IPS-18a (cell line): ENCODE measurements at regions not wholly inside any gene's neighbourhood (a gene's known extent, or its start where the extent isn't known, plus 50 kb on each side); places are given as distances from the start of the nearest gene placed in this dataset.

Experiments
- H3K27ac ChIP-seq: one replicate; pipeline ENCODE4 v1.5.1; 2013; ENCODE audit warnings: low read length
- H3K27me3 ChIP-seq: one replicate; pipeline ENCODE4 v1.6.1; 2013; ENCODE audit warnings: mild to moderate bottlenecking, low read length; ENCODE audit not compliant: control insufficient read depth, insufficient read depth
- H3K36me3 ChIP-seq: one replicate; pipeline ENCODE4 v1.6.1; 2013; ENCODE audit warnings: low read depth, low read length; ENCODE audit not compliant: control insufficient read depth
- H3K4me1 ChIP-seq: one replicate; pipeline ENCODE4 v1.6.1; 2013; ENCODE audit warnings: low read depth, low read length; ENCODE audit not compliant: control insufficient read depth
- H3K4me3 ChIP-seq: one replicate; pipeline ENCODE4 v1.5.1; 2013; ENCODE audit warnings: low read length
- H3K9ac ChIP-seq: one replicate; pipeline ENCODE4 v1.6.1; 2013; ENCODE audit warnings: mild to moderate bottlenecking, low read length, moderate library complexity
- H3K9me3 ChIP-seq: one replicate; pipeline ENCODE4 v1.6.1; 2013; ENCODE audit warnings: low read depth, low read length; ENCODE audit not compliant: control insufficient read depth

DNA sequence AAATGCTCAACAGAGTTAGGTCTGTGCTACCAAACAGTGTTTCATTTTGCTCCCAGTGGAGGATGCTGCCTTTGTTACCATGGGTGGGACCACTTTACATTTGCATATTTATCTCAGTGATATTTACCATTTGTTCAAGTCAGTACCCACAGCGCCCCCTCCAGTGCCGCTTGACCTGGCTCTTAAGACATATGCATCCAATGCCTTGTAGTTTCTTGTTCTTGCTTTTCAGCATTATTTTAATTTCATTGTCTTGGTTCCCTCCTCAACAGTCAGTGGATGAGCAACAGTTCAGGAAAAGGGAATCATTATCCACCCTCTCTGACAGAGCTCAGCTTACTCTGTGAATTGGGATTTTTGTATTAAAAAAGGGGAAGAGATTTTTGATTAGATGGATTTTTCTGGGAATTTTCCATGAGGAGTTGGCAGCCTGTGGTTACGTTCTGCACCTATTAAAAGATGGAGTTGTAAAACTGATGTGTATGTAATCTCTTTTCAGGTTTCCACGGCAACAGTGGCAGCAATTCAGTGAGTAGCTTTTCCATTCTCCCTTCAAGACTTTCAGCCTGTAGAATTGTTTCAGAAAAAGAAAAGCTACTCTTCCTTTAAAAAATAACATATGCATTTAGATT lies 240.5 kb upstream of the DAAM1 start:
- Histone ChIP-seq H3K4me1 (peaks cover 11% of the 10 kb centered on the region), H3K4me3 (no peak overlapping the region), H3K9me3 (peaks cover 7% of the 10 kb centered on the region), H3K27ac (no peak overlapping the region), H3K36me3 (no peaks in the 10 kb centered on the region), H3K27me3 (no peaks in the 10 kb centered on the region), H3K9ac (no peak overlapping the region)

DNA sequence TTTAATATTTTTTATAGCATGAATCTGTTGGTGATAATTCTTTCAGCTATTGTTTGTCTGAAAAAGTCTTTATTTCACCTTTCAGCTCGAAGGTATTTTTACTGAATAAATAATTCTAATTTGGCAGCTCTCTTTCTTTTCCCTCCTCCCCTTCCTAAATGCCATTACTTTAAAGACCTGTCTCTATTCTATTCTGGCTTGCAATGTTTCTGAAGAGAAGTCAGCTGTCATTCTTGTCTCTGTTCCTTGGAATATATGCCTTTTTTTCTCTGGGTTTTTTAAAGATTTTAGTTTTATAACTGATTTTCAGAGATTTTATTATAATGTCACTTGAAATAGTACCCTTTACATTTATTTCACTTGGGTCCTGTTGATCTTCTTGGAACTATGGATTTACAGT lies 237.9 kb upstream of the DAAM1 start:
- Histone ChIP-seq H3K4me1 (peaks cover 13% of the 10 kb centered on the region), H3K27me3 (no peaks in the 10 kb centered on the region), H3K9ac (no peak overlapping the region), H3K4me3 (no peak overlapping the region), H3K27ac (no peak overlapping the region), H3K36me3 (no peaks in the 10 kb centered on the region), H3K9me3 (peaks cover 7% of the 10 kb centered on the region)

DNA sequence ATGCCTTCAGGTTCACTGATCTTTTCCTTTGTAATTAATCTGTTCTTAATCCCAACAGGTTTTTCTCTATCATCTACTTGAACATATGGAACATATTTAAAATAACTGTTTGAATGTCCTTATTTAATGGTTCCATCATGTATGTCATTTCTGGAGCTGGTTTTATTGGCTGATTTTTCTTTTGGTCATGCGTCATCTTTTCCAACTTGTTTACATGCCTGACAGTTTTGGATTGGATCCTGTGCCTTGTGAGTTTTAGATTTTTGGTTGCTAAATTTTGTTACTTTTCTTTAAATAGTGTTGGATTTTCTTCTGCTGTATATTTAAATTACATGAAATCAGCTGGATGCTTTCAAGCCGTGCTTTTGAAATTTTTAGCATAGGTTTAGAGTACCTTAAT lies 237.3 kb upstream of the DAAM1 start:
- Histone ChIP-seq H3K9ac (no peak overlapping the region), H3K4me3 (no peak overlapping the region), H3K4me1 (peaks cover 18% of the 10 kb centered on the region)

DNA sequence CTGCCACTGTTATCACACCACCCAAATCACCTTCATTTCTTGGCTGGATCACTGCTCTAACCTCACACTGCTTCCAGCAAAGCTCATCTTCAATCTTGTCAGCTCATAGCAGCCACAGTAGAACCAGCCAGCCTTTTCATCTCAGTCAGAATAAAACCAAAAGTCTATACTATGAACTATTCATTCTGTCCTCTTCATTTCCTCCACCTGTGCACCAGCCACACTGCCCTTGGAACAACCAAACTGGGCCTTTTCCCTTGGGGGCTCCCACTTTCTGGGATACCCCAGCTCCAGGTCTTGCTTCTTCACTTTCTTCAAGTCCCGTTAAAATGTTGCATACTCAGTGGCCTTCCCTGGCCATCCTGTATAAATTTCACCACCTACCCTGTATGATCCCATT lies 234.4 kb upstream of the DAAM1 start:
- Histone ChIP-seq H3K9me3 (peaks cover 7% of the 10 kb centered on the region), H3K4me3 (no peak overlapping the region), H3K4me1 (peaks cover 23% of the 10 kb centered on the region), H3K27ac (no peak overlapping the region), H3K9ac (no peak overlapping the region), H3K36me3 (no peaks in the 10 kb centered on the region), H3K27me3 (no peaks in the 10 kb centered on the region)

More for the DNA sequence above, 237.3 kb upstream of the DAAM1 start:
- H3K9me3 ChIP-seq: peaks cover 7% of the 10 kb centered on the region
- H3K27ac ChIP-seq: no peak overlapping the region
- no peaks in the 10 kb centered on the region for H3K27me3 ChIP-seq
- no peaks in the 10 kb centered on the region for H3K36me3 ChIP-seq

DNA sequence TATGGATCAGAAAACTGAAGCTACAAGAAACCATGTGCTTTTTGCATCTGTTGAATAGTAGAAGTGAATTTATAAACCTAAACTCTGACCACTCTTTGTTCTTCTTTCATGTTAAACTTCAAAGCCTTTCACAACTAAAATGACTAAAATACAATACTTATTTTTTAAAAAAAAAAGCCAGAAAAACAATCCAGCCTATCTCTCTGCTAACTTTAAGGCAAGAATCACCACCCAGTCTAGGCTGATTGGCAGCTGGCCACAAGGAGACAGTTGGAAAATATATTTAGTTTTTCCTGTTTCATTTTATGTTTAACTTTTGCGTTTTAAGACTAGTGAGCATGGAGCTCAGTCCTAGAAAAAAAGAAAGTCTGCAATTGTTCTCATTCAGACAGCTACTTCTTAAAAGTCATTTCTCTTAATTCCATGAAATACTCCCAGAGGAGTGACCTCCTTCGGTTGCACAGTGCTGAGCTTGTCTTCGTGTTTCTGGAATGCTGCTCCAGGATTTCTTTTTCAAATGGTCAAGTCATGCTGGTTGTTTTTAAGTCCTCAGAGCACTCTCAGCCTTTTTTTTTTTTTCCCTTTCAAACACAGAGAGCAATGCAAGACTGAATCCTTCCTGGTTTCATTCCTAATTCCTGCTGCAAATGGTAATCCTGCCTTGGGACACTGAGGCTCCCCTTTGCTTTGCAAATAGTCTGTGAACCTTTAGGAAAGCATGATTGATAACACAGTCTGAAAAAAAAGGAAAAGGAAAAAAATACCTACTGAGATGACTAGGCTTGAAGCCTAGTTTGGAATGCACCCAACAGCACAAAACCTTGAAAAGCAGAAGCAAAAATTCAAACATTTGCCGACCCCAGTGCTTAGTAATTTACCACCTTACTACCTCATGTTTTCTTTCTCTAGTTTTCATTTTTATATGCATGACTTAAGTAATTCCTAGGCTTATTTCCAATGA lies 233.3 kb upstream of the DAAM1 start:
- Histone ChIP-seq H3K27me3 (no peaks in the 10 kb centered on the region), H3K4me1 (peaks cover 23% of the 10 kb centered on the region), H3K4me3 (no peak overlapping the region), H3K9me3 (peaks cover 7% of the 10 kb centered on the region), H3K9ac (no peak overlapping the region), H3K27ac (no peak overlapping the region), H3K36me3 (no peaks in the 10 kb centered on the region)

DNA sequence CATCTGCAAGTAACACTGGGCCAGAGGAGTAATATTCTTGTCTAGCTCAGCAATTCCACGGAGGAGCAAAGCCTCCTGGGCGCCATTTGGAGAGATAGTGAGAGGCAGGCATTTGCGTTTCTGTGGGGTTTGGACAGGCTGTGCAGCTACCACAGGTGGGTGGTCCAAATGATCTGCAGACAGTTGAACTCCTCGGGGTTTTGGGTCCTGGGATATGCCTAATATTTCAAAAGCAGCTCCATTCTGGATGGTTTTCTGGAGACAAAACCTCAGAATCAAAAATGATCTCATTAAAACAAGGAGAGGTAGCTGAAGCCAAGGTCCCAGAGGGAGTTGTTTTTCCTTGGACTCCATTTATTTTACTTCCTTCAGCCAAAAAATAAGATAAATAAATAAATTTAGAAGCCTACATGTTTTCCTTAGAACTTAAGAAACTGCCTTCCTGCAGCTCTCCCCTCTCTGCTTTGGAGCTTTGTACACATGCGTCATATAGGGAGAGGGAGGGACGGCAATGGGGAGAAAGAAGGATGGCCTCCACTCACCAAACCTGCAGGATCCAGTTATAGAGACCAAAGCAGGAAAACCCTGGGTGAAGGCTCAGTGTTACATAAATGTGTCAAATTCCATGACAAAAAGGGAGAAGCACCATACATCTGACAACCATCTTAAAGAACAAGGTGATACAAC lies 227.3 kb upstream of the DAAM1 start:
- H3K36me3 ChIP-seq: no peaks in the 10 kb centered on the region
- H3K9me3 ChIP-seq: no peaks in the 10 kb centered on the region
- H3K4me3 ChIP-seq: no peak overlapping the region
- no peak overlapping the region for H3K9ac ChIP-seq
- H3K27me3 ChIP-seq: no peaks in the 10 kb centered on the region
- peaks cover 8% of the 10 kb centered on the region for H3K4me1 ChIP-seq
- no peak overlapping the region for H3K27ac ChIP-seq

DNA sequence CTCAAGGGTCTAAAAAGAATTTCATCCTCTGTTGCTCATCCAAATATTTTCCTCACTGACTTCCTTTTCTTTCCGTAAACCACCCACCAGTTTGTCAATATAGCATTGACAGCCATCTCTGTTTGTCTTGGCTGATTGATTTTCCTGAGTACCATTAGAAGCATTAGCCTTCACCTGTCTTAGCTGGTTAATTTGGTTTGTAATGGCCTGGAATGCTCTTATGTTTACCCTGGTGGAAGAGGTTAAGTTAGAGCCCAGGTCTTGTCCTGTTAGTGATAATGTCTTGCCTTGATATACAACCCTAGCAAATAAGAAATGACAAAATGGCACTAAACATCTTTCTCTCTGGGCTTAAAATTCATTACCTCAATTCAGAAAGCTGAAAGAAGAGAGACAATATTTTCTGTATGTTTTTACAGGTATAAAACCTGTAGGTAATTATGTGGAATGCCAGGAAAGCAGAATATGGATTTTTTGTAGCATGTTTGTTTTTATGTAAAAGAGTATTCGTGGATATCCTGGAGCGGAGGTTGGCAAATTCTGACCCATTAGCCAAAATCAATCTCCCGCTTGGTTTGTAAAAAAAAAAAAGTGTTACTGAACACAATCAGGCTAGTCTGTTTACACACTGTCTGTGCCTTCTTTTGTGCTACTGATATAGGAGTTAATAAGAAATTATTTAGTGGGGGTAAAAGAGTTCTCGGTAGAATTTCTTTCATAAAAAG lies 224.4 kb upstream of the DAAM1 start:
- Histone ChIP-seq H3K36me3 (no peaks in the 10 kb centered on the region), H3K9me3 (no peaks in the 10 kb centered on the region), H3K9ac (no peak overlapping the region), H3K4me3 (no peak overlapping the region), H3K4me1 (peaks cover 5% of the 10 kb centered on the region), H3K27me3 (no peaks in the 10 kb centered on the region), H3K27ac (no peak overlapping the region)

DNA sequence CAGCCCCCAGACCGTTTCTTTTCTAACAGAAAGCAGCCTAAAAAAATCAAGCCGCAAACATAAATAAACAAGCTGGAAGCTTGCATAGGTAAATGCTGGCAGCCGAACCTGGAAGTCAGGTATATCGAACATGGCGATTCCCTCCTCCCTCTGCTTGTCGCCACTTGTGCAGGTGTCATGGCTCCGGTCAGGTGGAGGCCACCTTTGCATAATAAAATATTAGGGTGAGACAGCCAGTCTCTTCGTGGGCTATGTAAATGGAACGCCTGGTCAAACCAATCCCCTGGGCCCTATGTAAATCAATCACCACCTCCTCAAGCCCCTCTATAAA lies 223.9 kb upstream of the DAAM1 start:
- Histone ChIP-seq H3K9me3 (no peaks in the 10 kb centered on the region), H3K9ac (no peak overlapping the region), H3K36me3 (no peaks in the 10 kb centered on the region), H3K4me1 (peaks cover 5% of the 10 kb centered on the region), H3K27ac (no peak overlapping the region), H3K4me3 (no peak overlapping the region), H3K27me3 (no peaks in the 10 kb centered on the region)

DNA sequence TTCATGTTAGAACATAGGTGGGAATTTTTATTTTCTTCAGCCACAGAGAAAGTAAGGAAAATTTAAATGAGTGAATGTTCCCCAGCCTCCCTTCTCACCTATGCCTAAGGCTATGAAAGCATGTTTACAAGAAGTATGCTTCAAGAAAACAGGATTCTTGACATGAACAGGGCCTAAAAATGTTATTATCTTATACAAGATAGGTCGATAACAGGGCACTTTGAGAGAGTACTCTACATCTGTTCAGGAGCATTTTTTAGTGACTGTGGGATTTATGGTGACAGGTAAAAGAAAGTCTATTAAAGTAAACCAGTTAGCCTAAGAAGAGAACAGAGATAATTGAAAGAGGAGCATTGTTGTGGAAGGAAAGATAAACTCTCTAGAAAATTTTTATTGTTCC lies 222.9 kb upstream of the DAAM1 start:
- Histone ChIP-seq H3K36me3 (no peaks in the 10 kb centered on the region), H3K9me3 (no peaks in the 10 kb centered on the region), H3K9ac (no peak overlapping the region)

DNA sequence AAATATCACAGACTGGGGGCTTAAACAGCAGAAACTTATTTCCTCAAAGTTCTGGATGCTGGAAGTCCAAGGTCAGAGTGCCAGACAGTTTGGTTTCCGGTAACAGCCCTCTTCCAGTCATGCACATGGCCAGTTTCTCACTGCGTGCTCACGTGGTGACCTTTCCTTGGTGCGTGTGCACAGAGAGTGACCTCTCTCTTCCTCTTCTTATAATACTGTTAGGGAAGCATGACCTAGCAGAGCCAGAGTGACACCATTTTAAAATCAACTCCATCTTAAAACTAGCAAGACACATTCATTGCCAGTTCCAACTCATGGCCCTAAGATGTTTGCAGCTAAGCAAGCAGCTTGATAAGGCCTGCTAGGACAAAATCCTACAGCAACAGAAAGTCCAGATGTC lies 221.5 kb upstream of the DAAM1 start:
- H3K27me3 ChIP-seq: no peaks in the 10 kb centered on the region
- no peak overlapping the region for H3K27ac ChIP-seq
- H3K4me1 ChIP-seq: peaks cover 26% of the 10 kb centered on the region
- no peak overlapping the region for H3K4me3 ChIP-seq
- no peaks in the 10 kb centered on the region for H3K36me3 ChIP-seq
- no peaks in the 10 kb centered on the region for H3K9me3 ChIP-seq
- H3K9ac ChIP-seq: no peak overlapping the region

More for the DNA sequence above, 222.9 kb upstream of the DAAM1 start:
- H3K27me3 ChIP-seq: no peaks in the 10 kb centered on the region
- H3K27ac ChIP-seq: no peak overlapping the region
- H3K4me1 ChIP-seq: peaks cover 15% of the 10 kb centered on the region
- no peak overlapping the region for H3K4me3 ChIP-seq
